ENCODE measurements at regions not wholly inside any gene's neighbourhood (a gene's known extent, or its start where the extent isn't known, plus 50 kb on each side); places are given as distances from the start of the nearest gene placed in this dataset. TPM values are rescaled to one million over a fixed set of nuclear protein-coding genes. Genes with fewer than 3 reads are reported as not detected.

GRCh38 chr5:88934439-88934838, 51.5 kb upstream of the MEF2C start:
- H3K9me3 ChIP-seq: no peaks in the 10 kb centered on the region
- DNase-seq (no peak), ATAC-seq (no peak)
- no peaks in the 10 kb centered on the region for H3K36me3 ChIP-seq
- intact Hi-C loops (cut with DNase I): no loop called here
- no peak overlapping the region for H3K4me3 ChIP-seq
- H3K4me1 ChIP-seq: no peaks in the 10 kb centered on the region
- H3K27ac ChIP-seq: no peak overlapping the region
- H3K27me3 ChIP-seq: no peaks in the 10 kb centered on the region
- TF ChIP-seq, protein P1, sequence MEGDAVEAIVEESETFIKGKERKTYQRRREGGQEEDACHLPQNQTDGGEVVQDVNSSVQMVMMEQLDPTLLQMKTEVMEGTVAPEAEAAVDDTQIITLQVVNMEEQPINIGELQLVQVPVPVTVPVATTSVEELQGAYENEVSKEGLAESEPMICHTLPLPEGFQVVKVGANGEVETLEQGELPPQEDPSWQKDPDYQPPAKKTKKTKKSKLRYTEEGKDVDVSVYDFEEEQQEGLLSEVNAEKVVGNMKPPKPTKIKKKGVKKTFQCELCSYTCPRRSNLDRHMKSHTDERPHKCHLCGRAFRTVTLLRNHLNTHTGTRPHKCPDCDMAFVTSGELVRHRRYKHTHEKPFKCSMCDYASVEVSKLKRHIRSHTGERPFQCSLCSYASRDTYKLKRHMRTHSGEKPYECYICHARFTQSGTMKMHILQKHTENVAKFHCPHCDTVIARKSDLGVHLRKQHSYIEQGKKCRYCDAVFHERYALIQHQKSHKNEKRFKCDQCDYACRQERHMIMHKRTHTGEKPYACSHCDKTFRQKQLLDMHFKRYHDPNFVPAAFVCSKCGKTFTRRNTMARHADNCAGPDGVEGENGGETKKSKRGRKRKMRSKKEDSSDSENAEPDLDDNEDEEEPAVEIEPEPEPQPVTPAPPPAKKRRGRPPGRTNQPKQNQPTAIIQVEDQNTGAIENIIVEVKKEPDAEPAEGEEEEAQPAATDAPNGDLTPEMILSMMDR (IDR thresholded peaks at IDR 0.05): no peak

Small RNAs in the stretch of these regions (microRNA-seq; reads per million reads assigned to microRNA genes)
- not detected for gene MIR3660 (ENCODE audit: borderline microRNAs expressed)
